ENCODE measurements at regions not wholly inside any gene's neighbourhood (a gene's known extent, or its start where the extent isn't known, plus 50 kb on each side); places are given as distances from the start of the nearest gene placed in this dataset.

- POLR2A ChIA-PET (ENCODE audit: partially characterized antibody), result interaction anchor here (1.4 to 1.8 kb wide), 2 partner anchors 17 to 63 kb away, joined by 4 to 7 read pairs; partner anchors contain the start of gene PMAIP1
- no peak overlapping the region for H3K4me3 ChIP-seq (ENCODE audit: extremely low read depth in 1 of 4, insufficient read depth in 2 of 4, low read depth in 3 of 4, low read length in 4 of 4)
- no peaks in the 10 kb centered on the region for H3K79me2 ChIP-seq (ENCODE audit: control insufficient read depth in 1 of 2, insufficient read depth in 2 of 2, low read length in 2 of 2)
- no peak overlapping the region for H3K14ac ChIP-seq (ENCODE audit: insufficient read length)
- no peaks in the 10 kb centered on the region for H3K36me3 ChIP-seq (ENCODE audit: control insufficient read depth in 2 of 4, insufficient read depth in 4 of 4, low read length in 3 of 4)
- no peaks in the 10 kb centered on the region for H4K20me1 ChIP-seq (replicated peaks in 1 of 2; ENCODE audit: control insufficient read depth in 1 of 2, insufficient read depth in 2 of 2, low read length in 2 of 2)
- H3K23me2 ChIP-seq (ENCODE audit: low read depth, low read length), result peaks cover under 1% of the 10 kb centered on the region; the same call in 1 of the 2 replicates
- no peak overlapping the region for H3K4ac ChIP-seq (replicated peaks; ENCODE audit: insufficient read length, low read depth, low read length)
- H3K4me2 ChIP-seq (ENCODE audit: insufficient read depth in 1 of 2, low read depth in 2 of 2, low read length in 2 of 2), result no peak overlapping the region
- H2BK20ac ChIP-seq (ENCODE audit: low read length), result no peak overlapping the region
- DNase-seq (ENCODE audit: low read depth in 1 of 2, low spot score in 2 of 2), result no peak
- no peak overlapping the region for H3K56ac ChIP-seq (replicated peaks; ENCODE audit: insufficient read length, low read depth, low read length)
- H3K23ac ChIP-seq (ENCODE audit: insufficient read length), result no peak overlapping the region
- H3K4me1 ChIP-seq (replicated peaks in 1 of 4; ENCODE audit: control insufficient read depth in 3 of 4, insufficient read depth in 4 of 4, low read length in 3 of 4), result no peaks in the 10 kb centered on the region
- H2BK5ac ChIP-seq (ENCODE audit: low read depth, low read length), result no peak overlapping the region
- 71% methylated on average over 5 of the region's 5 CpGs; no CpG with 5 or more reads in 1 of the 2 experiments for WGBS, 2 experiments (ENCODE audit: extremely low coverage in 1 of 2, insufficient coverage in 1 of 2, insufficient read length in 1 of 2, insufficient replicate concordance in 2 of 2, low coverage in 1 of 2, low lambda C conversion rate in 2 of 2, missing lambda C conversion rate in 1 of 2)
- no peak overlapping the region for H4K8ac ChIP-seq (ENCODE audit: extremely low read depth, insufficient read depth, low read length)
- H2BK15ac ChIP-seq (ENCODE audit: low read length), result no peak overlapping the region
- no peaks in the 10 kb centered on the region for H3K79me1 ChIP-seq (ENCODE audit: low read depth, low read length)
- no peak overlapping the region for H3K18ac ChIP-seq (ENCODE audit: extremely low read depth, low read length)
- H4K5ac ChIP-seq (ENCODE audit: insufficient read length, low read depth, low read length), result no peak overlapping the region
- no peak for FAIRE-seq
- H3K27ac ChIP-seq (ENCODE audit: low read depth, low read length), result no peak overlapping the region
- no peak overlapping the region for H2AFZ ChIP-seq (ENCODE audit: low read length)
- no peak overlapping the region for H3K9ac ChIP-seq (replicated peaks in 1 of 4; ENCODE audit: extremely low read depth in 1 of 4, low read depth in 3 of 4, low read length in 3 of 4)
- H4K91ac ChIP-seq (replicated peaks; ENCODE audit: insufficient read length, low read length), result no peak overlapping the region
- no peak overlapping the region for H2BK120ac ChIP-seq (replicated peaks; ENCODE audit: low read depth, low read length)
- H2AK5ac ChIP-seq (ENCODE audit: low read depth, low read length), result no peak overlapping the region
- no peaks in the 10 kb centered on the region for H3K9me3 ChIP-seq (ENCODE audit: insufficient read depth in 2 of 2, low read depth in 1 of 2, low read length in 1 of 2)
- CTCF ChIA-PET (ENCODE audit: partially characterized antibody), result interaction anchor here (1.4 to 1.5 kb wide), 2 partner anchors 25 to 126 kb away, joined by 3 to 4 read pairs; no protein-coding TSS in a partner anchor
- no peaks in the 10 kb centered on the region for H3K27me3 ChIP-seq (replicated peaks in 1 of 4; ENCODE audit: control insufficient read depth in 3 of 4, extremely low read depth in 1 of 4, insufficient read depth in 3 of 4, low read length in 3 of 4)
- H2BK12ac ChIP-seq (ENCODE audit: low read depth, low read length), result no peak overlapping the region
- no peak for TF ChIP-seq TCF12 (IDR thresholded peaks at IDR 0.05; ENCODE audit: low read depth, low read length)
Measured at GRCh38 chr18:59963229-59963628, 63.4 kb downstream of the PMAIP1 start.

Data from H1 (cell line).